ENCODE measurements at regions not wholly inside any gene's neighbourhood (a gene's known extent, or its start where the extent isn't known, plus 50 kb on each side); places are given as distances from the start of the nearest gene placed in this dataset.

GRCh38 chr4:108367751-108368150 is 199.0 kb upstream of the LEF1 start:
- H3K9me3 ChIP-seq (ENCODE audit: control insufficient read depth, low read length) = no peaks in the 10 kb centered on the region
- 88 to 94% methylated on average over 2 of the region's 2 CpGs for WGBS, 2 experiments (ENCODE audit: insufficient coverage in 1 of 2, insufficient read length in 1 of 2)
- H3K9ac ChIP-seq (ENCODE audit: extremely low read depth, low read length, poor library complexity, severe bottlenecking) = no peak overlapping the region
- peaks cover 7% of the 10 kb centered on the region for H3K9me3 Mint-ChIP-seq
- H3K27ac ChIP-seq (ENCODE audit: low read depth, low read length) = no peak overlapping the region
- TF ChIP-seq CTCF (conservative IDR thresholded peaks at IDR 0.05) = no peak
- H3K36me3 Mint-ChIP-seq (ENCODE audit: low read depth) = no peaks in the 10 kb centered on the region
- no peaks in the 10 kb centered on the region for H3K4me1 ChIP-seq (ENCODE audit: control insufficient read depth, insufficient read depth, low read length)
- no peak for DNase-seq
- no peak overlapping the region for H3K27ac Mint-ChIP-seq
- no peaks in the 10 kb centered on the region for H3K27me3 ChIP-seq (ENCODE audit: control insufficient read depth, insufficient read depth, low read length, poor library complexity, severe bottlenecking)
- no peak overlapping the region for H3K4me3 ChIP-seq (ENCODE audit: low read length)
- H3K4me1 Mint-ChIP-seq = no peaks in the 10 kb centered on the region
- no peaks in the 10 kb centered on the region for H3K36me3 ChIP-seq (ENCODE audit: control insufficient read depth, insufficient read depth, low read length)
- H3K27me3 Mint-ChIP-seq (ENCODE audit: insufficient read depth) = no peaks in the 10 kb centered on the region
- H3K4me3 Mint-ChIP-seq = no peak overlapping the region

DNA sequence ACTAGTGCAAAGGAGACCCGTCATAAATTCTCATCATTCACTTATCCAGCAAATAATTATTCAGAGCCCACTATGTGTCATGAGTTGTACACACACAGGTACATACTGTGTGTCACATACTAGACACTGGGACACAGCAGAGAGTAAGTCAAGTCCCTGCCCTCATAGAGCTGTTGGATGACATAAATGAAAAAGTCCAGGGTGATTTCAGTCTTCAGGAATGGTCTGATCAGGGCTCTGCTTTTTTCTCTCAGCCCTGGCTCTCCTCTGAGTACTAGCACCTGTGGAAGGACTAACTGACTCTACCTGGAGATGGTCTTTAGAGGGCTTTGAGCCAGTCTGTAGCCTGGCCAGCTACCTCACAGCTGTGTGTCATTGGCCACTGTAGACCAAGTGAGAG is 198.0 kb upstream of the LEF1 start:
- Mint-ChIP-seq H3K27ac (no peak overlapping the region), H3K4me1 (no peaks in the 10 kb centered on the region), H3K9me3 (peaks cover 7% of the 10 kb centered on the region), H3K36me3 (ENCODE audit: low read depth) (no peaks in the 10 kb centered on the region), H3K4me3 (no peak overlapping the region), H3K27me3 (ENCODE audit: insufficient read depth) (no peaks in the 10 kb centered on the region)
- Histone ChIP-seq H3K9me3 (ENCODE audit: control insufficient read depth, low read length) (no peaks in the 10 kb centered on the region), H3K4me3 (ENCODE audit: low read length) (no peak overlapping the region), H3K36me3 (ENCODE audit: control insufficient read depth, insufficient read depth, low read length) (no peaks in the 10 kb centered on the region), H3K9ac (ENCODE audit: extremely low read depth, low read length, poor library complexity, severe bottlenecking) (no peak overlapping the region), H3K4me1 (ENCODE audit: control insufficient read depth, insufficient read depth, low read length) (no peaks in the 10 kb centered on the region), H3K27me3 (ENCODE audit: control insufficient read depth, insufficient read depth, low read length, poor library complexity, severe bottlenecking) (no peaks in the 10 kb centered on the region), H3K27ac (ENCODE audit: low read depth, low read length) (no peak overlapping the region)
- no peak for DNase-seq
- TF ChIP-seq CTCF (conservative IDR thresholded peaks at IDR 0.05) = no peak
- 60 to 94% methylated on average over 1 of the region's 1 CpG for WGBS, 2 experiments (ENCODE audit: insufficient coverage in 1 of 2, insufficient read length in 1 of 2)

DNA sequence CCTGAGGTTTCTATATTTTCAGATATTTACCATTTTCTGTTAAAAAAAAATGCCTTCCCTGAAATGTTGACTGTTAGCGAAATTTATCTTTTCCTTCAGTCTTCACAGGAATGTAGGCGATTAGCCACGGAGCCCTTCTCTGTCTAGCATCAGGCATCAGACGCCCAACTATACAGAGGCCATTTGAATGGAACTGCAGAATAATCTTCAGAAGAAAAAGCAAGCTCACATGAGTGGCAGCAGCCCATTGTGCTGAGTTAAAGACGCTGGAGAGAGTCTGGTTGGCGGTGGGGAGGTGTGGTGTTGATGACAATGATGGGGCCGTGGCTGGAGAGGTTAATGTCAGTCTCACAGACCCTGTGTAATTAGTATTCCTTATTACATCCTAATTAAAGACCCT is 196.8 kb upstream of the LEF1 start:
- Mint-ChIP-seq H3K4me1 (peaks cover 6% of the 10 kb centered on the region), H3K27ac (no peak overlapping the region)

More for the DNA sequence above, 196.8 kb upstream of the LEF1 start:
- no peak for TF ChIP-seq CTCF (conservative IDR thresholded peaks at IDR 0.05)
- DNase-seq = no peak
- H3K36me3 ChIP-seq (ENCODE audit: control insufficient read depth, insufficient read depth, low read length) = no peaks in the 10 kb centered on the region
- no peaks in the 10 kb centered on the region for H3K36me3 Mint-ChIP-seq (ENCODE audit: low read depth)
- H3K4me1 ChIP-seq (ENCODE audit: control insufficient read depth, insufficient read depth, low read length) = no peaks in the 10 kb centered on the region
- 61 to 80% methylated on average over 3 to 6 of the region's 7 CpGs for WGBS, 2 experiments (ENCODE audit: insufficient coverage in 1 of 2, insufficient read length in 1 of 2)
- no peaks in the 10 kb centered on the region for H3K27me3 Mint-ChIP-seq (ENCODE audit: insufficient read depth)
- H3K27me3 ChIP-seq (ENCODE audit: control insufficient read depth, insufficient read depth, low read length, poor library complexity, severe bottlenecking) = no peaks in the 10 kb centered on the region
- H3K27ac ChIP-seq (ENCODE audit: low read depth, low read length) = peak overlapping the region; percentile 45
- no peak overlapping the region for H3K4me3 Mint-ChIP-seq
- no peak overlapping the region for H3K9ac ChIP-seq (ENCODE audit: extremely low read depth, low read length, poor library complexity, severe bottlenecking)
- no peaks in the 10 kb centered on the region for H3K9me3 ChIP-seq (ENCODE audit: control insufficient read depth, low read length)
- H3K9me3 Mint-ChIP-seq = peaks cover 7% of the 10 kb centered on the region
- no peak overlapping the region for H3K4me3 ChIP-seq (ENCODE audit: low read length)

Measured in endodermal cell (in vitro differentiated cells).